ENCODE measurements at regions not wholly inside any gene's neighbourhood (a gene's known extent, or its start where the extent isn't known, plus 50 kb on each side); places are given as distances from the start of the nearest gene placed in this dataset.
"Not testable (repeated sequence)": the region's sequence is repeated elsewhere in the genome, so short reads cannot be mapped to it uniquely, and the experiment has no call there.

GRCh38 chr4:134636338-134637051 lies 434.9 kb upstream of the PABPC4L start:
- H3K9ac ChIP-seq (ENCODE audit: low read depth, low read length): no peak overlapping the region

GRCh38 chr4:134634301-134634700 lies 432.7 kb upstream of the PABPC4L start:
- Histone ChIP-seq H3K9me3 (ENCODE audit: control insufficient read depth, insufficient read depth, low read length) (no peaks in the 10 kb centered on the region), H3K27me3 (ENCODE audit: control insufficient read depth, insufficient read depth, low read length) (no peaks in the 10 kb centered on the region), H3K4me3 (ENCODE audit: low read depth, low read length) (no peak overlapping the region), H3K4me1 (ENCODE audit: control insufficient read depth, insufficient read depth, low read length) (peaks cover 5% of the 10 kb centered on the region), H3K9ac (ENCODE audit: low read depth, low read length) (no peak overlapping the region), H3K36me3 (ENCODE audit: control insufficient read depth, insufficient read depth, low read length) (no peaks in the 10 kb centered on the region)

More at GRCh38 chr4:134636338-134637051, 434.9 kb upstream of the PABPC4L start:
- H3K4me1 ChIP-seq (ENCODE audit: control insufficient read depth, insufficient read depth, low read length): peaks cover 5% of the 10 kb centered on the region
- H3K27me3 ChIP-seq (ENCODE audit: control insufficient read depth, insufficient read depth, low read length): no peaks in the 10 kb centered on the region
- H3K36me3 ChIP-seq (ENCODE audit: control insufficient read depth, insufficient read depth, low read length): no peaks in the 10 kb centered on the region
- H3K9me3 ChIP-seq (ENCODE audit: control insufficient read depth, insufficient read depth, low read length): no peaks in the 10 kb centered on the region
- no peak overlapping the region for H3K4me3 ChIP-seq (ENCODE audit: low read depth, low read length)

- H3K27me3 ChIP-seq (ENCODE audit: control insufficient read depth, insufficient read depth, low read length): no peaks in the 10 kb centered on the region
- H3K9me3 ChIP-seq (ENCODE audit: control insufficient read depth, insufficient read depth, low read length): no peaks in the 10 kb centered on the region
These were observed 430.5 kb upstream of the PABPC4L start for GRCh38 chr4:134632056-134632455.

GRCh38 chr4:134628066-134628465 lies 426.5 kb upstream of the PABPC4L start:
- Histone ChIP-seq H3K27me3 (ENCODE audit: control insufficient read depth, insufficient read depth, low read length) (no peaks in the 10 kb centered on the region), H3K9ac (ENCODE audit: low read depth, low read length) (no peak overlapping the region), H3K9me3 (ENCODE audit: control insufficient read depth, insufficient read depth, low read length) (no peaks in the 10 kb centered on the region), H3K4me3 (ENCODE audit: low read depth, low read length) (no peak overlapping the region), H3K36me3 (ENCODE audit: control insufficient read depth, insufficient read depth, low read length) (no peaks in the 10 kb centered on the region), H3K4me1 (ENCODE audit: control insufficient read depth, insufficient read depth, low read length) (peaks cover 27% of the 10 kb centered on the region)

More at GRCh38 chr4:134632056-134632455, 430.5 kb upstream of the PABPC4L start:
- H3K4me1 ChIP-seq (ENCODE audit: control insufficient read depth, insufficient read depth, low read length): peaks cover 11% of the 10 kb centered on the region
- no peaks in the 10 kb centered on the region for H3K36me3 ChIP-seq (ENCODE audit: control insufficient read depth, insufficient read depth, low read length)
- H3K4me3 ChIP-seq (ENCODE audit: low read depth, low read length): no peak overlapping the region
- no peak overlapping the region for H3K9ac ChIP-seq (ENCODE audit: low read depth, low read length)

- H3K9me3 ChIP-seq (ENCODE audit: control insufficient read depth, insufficient read depth, low read length): no peaks in the 10 kb centered on the region
- no peak overlapping the region for H3K9ac ChIP-seq (ENCODE audit: low read depth, low read length)
- H3K4me3 ChIP-seq (ENCODE audit: low read depth, low read length): no peak overlapping the region
- no peaks in the 10 kb centered on the region for H3K36me3 ChIP-seq (ENCODE audit: control insufficient read depth, insufficient read depth, low read length)
- no peaks in the 10 kb centered on the region for H3K27me3 ChIP-seq (ENCODE audit: control insufficient read depth, insufficient read depth, low read length)
- peaks cover 33% of the 10 kb centered on the region for H3K4me1 ChIP-seq (ENCODE audit: control insufficient read depth, insufficient read depth, low read length)
These were observed 425.8 kb upstream of the PABPC4L start for GRCh38 chr4:134627366-134627765.

- Histone ChIP-seq H3K9me3 (ENCODE audit: control insufficient read depth, insufficient read depth, low read length) (no peaks in the 10 kb centered on the region), H3K4me3 (ENCODE audit: low read depth, low read length) (no peak overlapping the region), H3K27me3 (ENCODE audit: control insufficient read depth, insufficient read depth, low read length) (no peaks in the 10 kb centered on the region), H3K9ac (ENCODE audit: low read depth, low read length) (peak overlapping the region; percentile 47), H3K36me3 (ENCODE audit: control insufficient read depth, insufficient read depth, low read length) (no peaks in the 10 kb centered on the region), H3K4me1 (ENCODE audit: control insufficient read depth, insufficient read depth, low read length) (peaks cover 33% of the 10 kb centered on the region)
These were observed 422.8 kb upstream of the PABPC4L start for GRCh38 chr4:134624365-134624764.

- not testable (repeated sequence) for H3K36me3 ChIP-seq (ENCODE audit: control insufficient read depth, insufficient read depth, low read length); H3K4me3 ChIP-seq (ENCODE audit: low read depth, low read length); H3K27me3 ChIP-seq (ENCODE audit: control insufficient read depth, insufficient read depth, low read length); H3K9me3 ChIP-seq (ENCODE audit: control insufficient read depth, insufficient read depth, low read length); H3K9ac ChIP-seq (ENCODE audit: low read depth, low read length)
- H3K4me1 ChIP-seq (ENCODE audit: control insufficient read depth, insufficient read depth, low read length): peaks cover 30% of the 10 kb centered on the region
These were observed 421.3 kb upstream of the PABPC4L start for GRCh38 chr4:134622626-134623575.

GRCh38 chr4:134622199-134622598 lies 420.6 kb upstream of the PABPC4L start:
- H3K9me3 ChIP-seq (ENCODE audit: control insufficient read depth, insufficient read depth, low read length): no peaks in the 10 kb centered on the region
- peaks cover 27% of the 10 kb centered on the region for H3K4me1 ChIP-seq (ENCODE audit: control insufficient read depth, insufficient read depth, low read length)
- H3K4me3 ChIP-seq (ENCODE audit: low read depth, low read length): no peak overlapping the region
- H3K36me3 ChIP-seq (ENCODE audit: control insufficient read depth, insufficient read depth, low read length): no peaks in the 10 kb centered on the region
- H3K27me3 ChIP-seq (ENCODE audit: control insufficient read depth, insufficient read depth, low read length): no peaks in the 10 kb centered on the region
- no peak overlapping the region for H3K9ac ChIP-seq (ENCODE audit: low read depth, low read length)

GRCh38 chr4:134621715-134622114 lies 420.1 kb upstream of the PABPC4L start:
- H3K9ac ChIP-seq (ENCODE audit: low read depth, low read length); H3K9me3 ChIP-seq (ENCODE audit: control insufficient read depth, insufficient read depth, low read length); H3K36me3 ChIP-seq (ENCODE audit: control insufficient read depth, insufficient read depth, low read length); H3K27me3 ChIP-seq (ENCODE audit: control insufficient read depth, insufficient read depth, low read length); H3K4me3 ChIP-seq (ENCODE audit: low read depth, low read length): not testable (repeated sequence)
- peaks cover 27% of the 10 kb centered on the region for H3K4me1 ChIP-seq (ENCODE audit: control insufficient read depth, insufficient read depth, low read length)

- no peaks in the 10 kb centered on the region for H3K36me3 ChIP-seq (ENCODE audit: control insufficient read depth, insufficient read depth, low read length)
These were observed 409.4 kb upstream of the PABPC4L start for GRCh38 chr4:134610956-134611355.

GRCh38 chr4:134610172-134610571 lies 408.6 kb upstream of the PABPC4L start:
- no peak overlapping the region for H3K4me3 ChIP-seq (ENCODE audit: low read depth, low read length)
- no peaks in the 10 kb centered on the region for H3K9me3 ChIP-seq (ENCODE audit: control insufficient read depth, insufficient read depth, low read length)
- no peaks in the 10 kb centered on the region for H3K36me3 ChIP-seq (ENCODE audit: control insufficient read depth, insufficient read depth, low read length)
- H3K27me3 ChIP-seq (ENCODE audit: control insufficient read depth, insufficient read depth, low read length): no peaks in the 10 kb centered on the region
- no peak overlapping the region for H3K9ac ChIP-seq (ENCODE audit: low read depth, low read length)
- H3K4me1 ChIP-seq (ENCODE audit: control insufficient read depth, insufficient read depth, low read length): no peaks in the 10 kb centered on the region

More at GRCh38 chr4:134610956-134611355, 409.4 kb upstream of the PABPC4L start:
- Histone ChIP-seq H3K4me1 (ENCODE audit: control insufficient read depth, insufficient read depth, low read length) (no peaks in the 10 kb centered on the region), H3K27me3 (ENCODE audit: control insufficient read depth, insufficient read depth, low read length) (no peaks in the 10 kb centered on the region), H3K4me3 (ENCODE audit: low read depth, low read length) (no peak overlapping the region), H3K9ac (ENCODE audit: low read depth, low read length) (no peak overlapping the region), H3K9me3 (ENCODE audit: control insufficient read depth, insufficient read depth, low read length) (no peaks in the 10 kb centered on the region)

- Histone ChIP-seq H3K9ac (ENCODE audit: low read depth, low read length) (no peak overlapping the region), H3K27me3 (ENCODE audit: control insufficient read depth, insufficient read depth, low read length) (no peaks in the 10 kb centered on the region)
These were observed 400.1 kb upstream of the PABPC4L start for GRCh38 chr4:134601706-134602105.

More at GRCh38 chr4:134601706-134602105, 400.1 kb upstream of the PABPC4L start:
- Histone ChIP-seq H3K36me3 (ENCODE audit: control insufficient read depth, insufficient read depth, low read length) (no peaks in the 10 kb centered on the region), H3K9me3 (ENCODE audit: control insufficient read depth, insufficient read depth, low read length) (no peaks in the 10 kb centered on the region), H3K4me1 (ENCODE audit: control insufficient read depth, insufficient read depth, low read length) (no peaks in the 10 kb centered on the region), H3K4me3 (ENCODE audit: low read depth, low read length) (no peak overlapping the region)

Data from iPS-15b (cell line).